ENCODE measurements at regions not wholly inside any gene's neighbourhood (a gene's known extent, or its start where the extent isn't known, plus 50 kb on each side); places are given as distances from the start of the nearest gene placed in this dataset.

DNA sequence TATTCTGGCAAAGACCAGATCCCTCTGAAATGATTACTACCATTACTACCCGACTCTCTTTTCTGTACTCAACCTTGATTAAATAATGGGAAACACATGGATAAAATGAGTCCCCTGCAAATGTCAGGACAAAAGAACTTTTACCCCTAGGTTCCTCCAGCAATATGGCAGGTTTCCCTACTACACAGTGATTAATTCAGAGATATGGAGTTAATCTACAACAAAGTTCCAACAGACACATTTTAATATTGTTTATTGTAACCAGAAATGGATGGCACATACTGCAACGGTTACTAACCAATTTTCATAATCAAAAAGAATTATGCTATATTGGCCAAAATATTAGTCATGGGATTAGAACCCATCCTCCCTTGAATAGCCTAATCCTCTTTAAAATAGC lies 294.8 kb downstream of the ATPSCKMT start:
- DNase-seq (ENCODE audit: extremely low read depth, low read depth), result no peak
- no peak overlapping the region for H3K4me3 ChIP-seq (replicated peaks; ENCODE audit: low read depth, low read length)
- no peak for TF ChIP-seq CTCF (IDR thresholded peaks at IDR 0.05; ENCODE audit: low read depth, low read length, missing control alignments)

- H3K4me3 ChIP-seq (replicated peaks; ENCODE audit: low read depth, low read length), result no peak overlapping the region
- no peak for TF ChIP-seq CTCF (IDR thresholded peaks at IDR 0.05; ENCODE audit: low read depth, low read length, missing control alignments)
- no peak for DNase-seq (ENCODE audit: extremely low read depth, low read depth)
Measured at GRCh38 chr5:9953691-9954090, 296.0 kb downstream of the ATPSCKMT start.

GRCh38 chr5:9951865-9952516 lies 297.7 kb downstream of the ATPSCKMT start:
- TF ChIP-seq CTCF (IDR thresholded peaks at IDR 0.05; ENCODE audit: low read depth, low read length, missing control alignments), result no peak
- no peak for DNase-seq (ENCODE audit: extremely low read depth, low read depth)
- no peak overlapping the region for H3K4me3 ChIP-seq (replicated peaks; ENCODE audit: low read depth, low read length)

GRCh38 chr5:9947944-9948343 lies 301.7 kb downstream of the ATPSCKMT start:
- no peak for TF ChIP-seq CTCF (IDR thresholded peaks at IDR 0.05; ENCODE audit: low read depth, low read length, missing control alignments)
- DNase-seq (ENCODE audit: extremely low read depth, low read depth), result no peak
- no peak overlapping the region for H3K4me3 ChIP-seq (replicated peaks; ENCODE audit: low read depth, low read length)

GRCh38 chr5:9947225-9947714 lies 302.4 kb downstream of the ATPSCKMT start:
- H3K4me3 ChIP-seq (replicated peaks; ENCODE audit: low read depth, low read length), result no peak overlapping the region
- no peak for TF ChIP-seq CTCF (IDR thresholded peaks at IDR 0.05; ENCODE audit: low read depth, low read length, missing control alignments)
- DNase-seq (ENCODE audit: extremely low read depth, low read depth), result no peak

DNA sequence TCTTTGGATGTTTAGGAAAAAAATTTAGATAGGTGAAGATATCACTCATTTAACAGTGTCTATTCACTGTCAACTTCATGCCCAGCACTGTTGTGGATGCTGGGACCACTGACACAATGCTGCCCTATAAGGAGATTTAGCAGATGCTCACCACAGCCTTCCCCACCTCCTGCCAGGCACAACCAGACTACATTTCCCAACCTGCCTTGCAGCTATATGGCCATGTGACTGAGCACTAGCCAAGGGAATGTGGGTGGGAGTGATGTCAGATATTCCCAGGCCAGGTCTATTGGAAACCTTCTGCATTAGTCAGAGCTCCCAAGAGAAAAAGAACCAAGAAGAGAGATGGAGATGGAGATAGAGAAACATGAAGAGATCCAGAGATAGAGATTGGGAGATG lies 302.6 kb upstream of the TAS2R1 start:
- DNase-seq (ENCODE audit: extremely low read depth, low read depth), result peak; percentile 27
- H3K4me3 ChIP-seq (replicated peaks; ENCODE audit: low read depth, low read length), result no peak overlapping the region
- TF ChIP-seq CTCF (IDR thresholded peaks at IDR 0.05; ENCODE audit: low read depth, low read length, missing control alignments), result no peak

GRCh38 chr5:9930156-9930555 lies 300.0 kb upstream of the TAS2R1 start:
- no peak for TF ChIP-seq CTCF (IDR thresholded peaks at IDR 0.05; ENCODE audit: low read depth, low read length, missing control alignments)
- DNase-seq (ENCODE audit: extremely low read depth, low read depth), result no peak
- H3K4me3 ChIP-seq (replicated peaks; ENCODE audit: low read depth, low read length), result no peak overlapping the region
